ENCODE measurements at regions not wholly inside any gene's neighbourhood (a gene's known extent, or its start where the extent isn't known, plus 50 kb on each side); places are given as distances from the start of the nearest gene placed in this dataset.

- TF ChIP-seq POLR2A (IDR thresholded peaks at IDR 0.05; ENCODE audit: low read depth, low read length) (no peak), HCFC1 (IDR thresholded peaks at IDR 0.05; ENCODE audit: low read length) (no peak), CHD2 (IDR thresholded peaks at IDR 0.05; ENCODE audit: borderline replicate concordance, low read depth, low read length) (no peak), ZZZ3 (IDR thresholded peaks at IDR 0.05; ENCODE audit: control insufficient read depth, insufficient read length, low read depth) (no peak), POLR2AphosphoS5 (IDR thresholded peaks at IDR 0.05; ENCODE audit: low read length) (no peak), JUNB (IDR thresholded peaks at IDR 0.05) (no peak), CTCF (IDR thresholded peaks at IDR 0.05 in 2 of 3, conservative IDR thresholded peaks at IDR 0.05 in 1 of 3; ENCODE audit: control insufficient read depth in 2 of 3, extremely low read depth in 1 of 3, insufficient read depth in 1 of 3, low read depth in 3 of 3, low read length in 3 of 3) (no peak), ZNF274 (IDR thresholded peaks at IDR 0.05; ENCODE audit: insufficient read depth, insufficient read length) (no peak), RAD21 (IDR thresholded peaks at IDR 0.05; ENCODE audit: insufficient read depth, low read depth, low read length) (no peak), NRF1 (conservative IDR thresholded peaks at IDR 0.05; ENCODE audit: low read depth, low read length) (no peak), PML (IDR thresholded peaks at IDR 0.05; ENCODE audit: low read length) (no peak), REST (IDR thresholded peaks at IDR 0.05; ENCODE audit: low read depth, low read length) (no peak), RFX5 (IDR thresholded peaks at IDR 0.05; ENCODE audit: low read depth, low read length) (no peak), POLR2AphosphoS2 (IDR thresholded peaks at IDR 0.05; ENCODE audit: low read depth, low read length) (no peak)
These were observed 229.6 kb upstream of the CHST9 start for GRCh38 chr18:27414682-27415081.

Data from GM12878 (cell line).